ENCODE measurements at regions not wholly inside any gene's neighbourhood (a gene's known extent, or its start where the extent isn't known, plus 50 kb on each side); places are given as distances from the start of the nearest gene placed in this dataset.
"Not testable (repeated sequence)": the region's sequence is repeated elsewhere in the genome, so short reads cannot be mapped to it uniquely, and the experiment has no call there.

DNA sequence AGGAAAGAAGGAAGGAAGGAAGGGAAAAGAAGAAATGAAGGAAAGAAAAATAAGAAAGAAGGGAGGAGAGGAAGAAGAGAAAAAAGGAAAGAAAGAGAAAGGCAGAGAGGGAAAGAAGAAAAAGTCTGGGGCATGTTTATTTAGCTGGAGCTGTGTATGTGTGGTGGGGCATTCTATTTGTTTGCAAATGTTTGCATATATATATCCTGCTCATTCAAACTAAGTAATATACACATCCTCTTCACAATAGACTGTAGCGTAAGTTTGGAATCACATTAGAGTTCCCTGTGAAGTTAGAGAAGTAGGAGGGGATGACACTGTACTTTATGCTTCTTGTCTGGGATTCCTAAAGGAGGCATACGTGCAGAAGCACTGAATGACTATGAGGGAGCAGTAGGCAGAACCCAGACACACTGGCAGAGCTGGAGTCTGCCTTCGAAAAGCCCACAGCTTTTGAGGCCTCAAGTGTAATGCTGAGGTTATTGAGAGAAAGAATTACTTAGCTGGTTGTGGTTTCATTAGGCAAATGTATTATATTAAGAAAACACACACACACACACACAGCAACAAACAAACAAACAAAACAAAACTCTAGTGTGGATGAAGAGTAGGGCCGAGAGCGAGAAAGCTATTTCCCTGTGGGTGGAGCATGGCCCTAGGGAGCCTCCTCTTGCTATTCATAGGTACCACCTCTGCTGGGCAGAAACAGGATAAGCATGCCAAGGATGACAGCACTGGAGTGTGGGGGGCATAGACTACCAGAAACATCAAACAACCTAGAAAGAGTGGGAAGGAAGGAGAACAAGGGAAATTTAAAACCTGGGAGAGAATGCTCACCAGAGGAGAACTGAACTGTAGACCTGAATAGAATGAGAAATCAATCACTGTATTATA lies 905.1 kb upstream of the NXPH2 start:
- no peak for DNase-seq

DNA sequence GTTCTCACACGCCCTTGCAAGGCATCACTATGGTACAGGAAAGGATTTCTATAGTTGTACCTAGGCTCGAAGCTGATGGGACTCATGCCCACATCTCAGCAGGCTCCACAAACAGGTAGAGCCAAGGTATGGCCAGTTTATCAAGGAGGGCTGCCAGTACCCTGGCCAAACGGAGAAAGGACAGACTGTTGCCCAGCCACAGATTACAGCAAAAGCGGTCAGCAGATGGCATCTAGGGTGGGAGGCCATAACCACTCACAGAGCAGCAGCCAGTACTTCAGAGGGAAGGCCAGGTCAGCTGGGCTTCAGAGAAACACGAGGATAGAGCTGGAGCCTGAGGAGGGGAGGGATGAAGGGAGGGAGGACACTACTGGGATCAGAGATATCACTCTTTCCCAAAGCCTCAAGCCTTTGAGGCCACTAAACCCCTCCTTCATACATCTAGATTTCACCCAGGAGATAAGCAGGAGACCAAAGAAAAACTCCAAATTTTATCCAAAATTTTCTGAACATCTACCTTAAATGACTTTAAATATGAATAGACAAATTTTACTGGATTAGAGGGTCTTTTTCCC lies 904.2 kb upstream of the NXPH2 start:
- DNase-seq, result no peak

DNA sequence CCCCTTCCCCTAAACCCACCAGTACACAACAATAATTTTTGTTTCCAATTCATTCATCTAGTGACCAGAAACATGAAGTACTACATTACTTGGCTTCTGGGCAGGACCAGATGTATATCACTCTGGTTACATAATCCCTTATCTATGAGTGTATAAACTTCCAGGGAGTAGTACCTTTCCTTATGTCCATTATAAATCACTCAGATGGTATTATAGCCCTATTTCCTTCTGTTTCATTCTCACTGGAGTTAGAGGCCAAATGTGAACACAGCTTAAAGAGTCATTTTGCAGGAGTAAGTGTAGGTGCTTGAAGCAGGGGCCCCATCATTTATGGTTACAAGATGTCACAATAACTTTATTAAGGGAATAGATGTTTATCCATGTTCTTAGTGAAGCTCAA lies 894.4 kb upstream of the NXPH2 start:
- DNase-seq, result no peak

DNA sequence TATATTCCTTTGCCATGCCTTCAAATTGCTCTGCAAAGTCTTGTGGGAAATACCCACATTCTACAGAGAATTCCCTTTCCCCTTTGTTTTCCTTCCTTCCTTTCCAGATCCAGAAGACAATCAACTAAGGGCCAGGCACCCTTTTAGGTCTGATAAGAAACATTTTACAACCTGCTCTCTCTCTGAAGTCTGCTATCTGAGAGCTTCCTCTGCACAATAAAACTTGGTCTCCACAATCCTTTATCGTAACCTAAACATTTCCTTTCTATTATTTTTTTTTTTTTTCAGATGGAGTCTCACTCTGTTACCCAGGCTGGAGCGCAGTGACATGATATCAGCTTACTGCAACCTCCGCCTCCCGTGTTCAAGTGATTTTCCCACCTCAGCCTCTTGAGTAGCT lies 893.3 kb upstream of the NXPH2 start:
- DNase-seq, result not testable (repeated sequence)

DNA sequence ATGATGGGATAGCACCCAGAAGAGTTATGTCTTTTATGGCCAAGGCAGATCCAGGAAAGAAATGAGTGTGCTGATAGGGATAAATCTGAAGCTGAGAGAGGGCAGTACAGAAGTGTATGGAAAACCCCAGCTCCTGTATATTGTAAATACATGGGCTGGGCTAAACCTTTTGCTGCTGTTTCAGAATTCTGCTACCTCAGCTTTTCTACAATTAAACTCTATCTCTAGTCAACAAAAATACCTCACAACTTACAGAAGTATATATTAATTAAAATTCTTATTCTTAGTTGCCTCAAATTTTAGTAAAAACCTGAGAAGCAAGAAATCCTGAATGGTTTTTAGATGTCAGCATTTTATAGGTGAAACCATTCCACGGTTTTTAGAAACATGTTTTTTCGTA lies 889.5 kb upstream of the NXPH2 start:
- no peak for DNase-seq

DNA sequence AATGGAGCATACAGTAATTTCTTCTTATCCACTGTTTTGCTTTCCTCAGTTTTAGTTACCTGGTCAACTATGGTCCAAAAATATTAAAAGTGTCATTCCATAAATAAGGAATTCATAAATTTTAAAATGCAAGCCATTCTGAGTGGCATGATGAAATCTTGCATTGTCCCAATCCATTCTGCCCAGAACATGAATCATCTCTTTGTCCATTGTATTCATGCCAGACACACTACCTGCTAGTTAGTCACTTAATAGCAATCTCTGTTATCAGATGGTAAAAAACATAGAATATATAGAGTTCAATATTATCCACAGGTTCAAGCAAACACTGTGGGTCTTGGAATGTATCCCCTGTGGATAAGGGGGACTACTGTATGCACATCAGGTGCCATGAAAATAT lies 872.2 kb upstream of the NXPH2 start:
- no peak for DNase-seq

DNA sequence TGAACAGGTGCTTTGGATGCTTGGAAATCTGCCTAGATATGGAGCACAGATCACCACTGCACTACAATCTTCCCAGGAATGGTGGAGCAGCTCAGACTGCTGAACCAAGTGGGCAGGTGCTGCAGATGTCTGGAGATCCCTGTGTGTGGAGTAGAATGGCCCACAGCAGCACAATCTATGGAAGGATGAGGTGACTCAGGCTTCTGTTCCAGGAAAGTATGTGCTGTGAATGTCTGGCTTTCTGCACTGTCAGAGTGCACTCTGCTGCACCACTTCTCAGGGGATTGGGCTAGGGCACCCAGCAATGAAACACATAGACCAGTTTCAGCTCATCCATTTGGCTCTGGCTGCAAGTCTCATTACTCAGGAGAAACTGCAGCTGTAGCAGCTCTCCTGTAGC lies 865.4 kb upstream of the NXPH2 start:
- no peak for DNase-seq

DNA sequence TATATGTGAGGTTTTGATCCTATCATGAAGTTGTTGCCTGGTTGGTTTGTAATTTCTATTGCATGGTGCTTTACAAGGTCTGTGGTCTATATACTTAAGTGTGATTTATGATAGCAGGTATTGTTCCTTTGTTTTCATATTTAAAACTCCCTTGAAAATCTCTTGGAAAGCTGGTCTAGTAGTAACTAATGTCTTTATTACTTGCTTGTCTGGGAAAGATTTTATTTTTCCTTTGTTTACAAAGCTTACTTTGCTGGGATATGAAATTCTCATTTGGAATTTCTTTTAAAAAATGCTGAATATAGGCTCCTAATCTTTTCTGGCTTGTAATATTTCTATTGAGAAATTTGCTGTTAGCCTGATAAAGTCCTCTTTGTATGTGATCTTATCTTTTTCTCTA lies 862.9 kb upstream of the NXPH2 start:
- no peak for DNase-seq

DNA sequence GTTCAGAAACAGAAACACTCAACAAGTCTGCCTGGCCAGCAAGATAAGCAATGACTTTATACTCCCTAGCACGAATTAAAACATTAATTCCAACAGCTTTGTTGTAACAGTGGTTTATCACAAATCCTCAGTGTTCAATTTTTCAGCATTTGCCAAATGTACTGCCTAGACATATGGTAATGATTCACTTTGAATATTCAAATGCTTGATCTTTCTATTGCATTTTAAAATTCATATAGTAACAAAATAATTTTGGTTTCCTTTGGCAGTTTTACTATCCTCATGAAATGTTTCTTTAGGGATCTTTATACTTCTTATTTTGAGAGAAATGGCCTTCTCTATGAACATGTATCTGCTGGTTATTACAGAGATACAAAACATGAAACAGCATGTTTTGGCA lies 851.8 kb upstream of the NXPH2 start:
- DNase-seq, result no peak

DNA sequence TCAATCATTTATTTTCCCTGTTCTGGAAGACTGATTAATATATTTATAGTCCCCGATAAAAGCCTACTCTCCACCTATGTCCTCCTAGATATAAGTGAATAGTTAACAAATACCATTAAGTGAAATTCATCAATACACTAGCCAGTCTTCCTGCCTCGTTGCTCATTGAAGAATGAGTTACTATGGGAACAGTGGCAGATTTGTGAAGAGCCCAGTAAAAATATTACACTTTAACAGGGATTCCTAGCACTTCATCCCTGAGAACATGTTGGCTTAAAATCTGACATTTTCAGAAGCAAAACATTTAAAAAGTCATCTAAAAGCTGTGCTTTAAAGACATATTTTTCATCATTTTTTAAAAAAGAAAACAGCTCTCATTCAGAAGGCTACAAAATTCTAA lies 848.7 kb upstream of the NXPH2 start:
- no peak for DNase-seq

DNA sequence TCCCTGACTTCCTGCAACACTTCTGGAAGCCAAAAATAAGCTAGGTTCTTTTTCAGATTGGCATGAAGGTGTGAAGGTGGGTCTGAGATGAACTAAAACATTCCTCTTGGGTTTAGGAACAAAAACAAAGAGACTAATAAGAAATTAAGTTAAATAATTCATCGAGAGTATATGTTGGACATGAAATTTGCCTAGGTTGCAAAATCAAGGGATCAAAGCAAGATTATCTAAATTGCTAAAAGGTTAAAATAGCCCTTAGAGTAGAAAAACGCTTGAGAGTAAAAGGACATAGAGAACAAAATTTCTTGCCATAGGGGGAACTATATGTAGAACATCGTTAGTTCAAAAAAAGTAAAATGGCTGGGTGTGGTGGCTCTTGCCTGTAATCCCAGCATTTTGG lies 845.9 kb upstream of the NXPH2 start:
- no peak for DNase-seq

DNA sequence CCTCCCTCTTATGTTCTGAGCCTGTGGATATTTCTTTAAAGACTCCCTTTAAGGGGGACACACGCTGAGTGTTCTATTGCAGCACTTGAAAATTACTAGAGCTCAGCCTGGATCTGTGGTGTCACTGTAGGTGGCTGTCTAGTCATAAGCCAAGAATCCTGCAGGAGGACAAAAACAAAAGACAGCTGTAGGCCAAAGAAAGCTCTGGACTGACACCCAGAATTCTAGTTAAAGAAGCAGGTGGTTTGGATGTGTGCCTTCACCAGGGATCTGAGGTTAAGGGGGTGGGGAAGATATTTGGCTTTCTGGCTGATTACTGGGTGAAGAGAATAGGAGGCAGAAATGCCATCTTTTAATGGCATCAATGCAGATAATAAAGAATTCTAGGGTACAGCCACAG lies 842.5 kb upstream of the NXPH2 start:
- DNase-seq, result peak; percentile 14

DNA sequence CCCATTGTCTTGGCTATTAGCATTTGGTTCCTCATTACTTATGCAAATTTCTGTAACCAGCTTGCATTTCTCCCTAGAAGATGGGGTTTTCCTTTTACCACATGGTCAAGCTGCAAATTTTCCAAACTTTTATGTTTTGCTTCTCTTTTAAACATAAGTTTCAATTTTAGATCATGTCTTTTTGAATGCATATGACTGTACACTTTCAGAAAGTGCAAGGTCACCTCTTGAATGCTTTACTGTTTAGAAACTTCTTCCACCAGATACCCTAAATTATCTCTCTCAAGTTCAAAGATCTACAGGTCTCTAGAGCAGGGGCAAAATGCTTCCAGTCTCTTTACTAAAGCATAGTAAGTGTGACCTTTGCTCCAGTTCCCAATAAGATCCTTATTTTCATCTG lies 837.6 kb upstream of the NXPH2 start:
- no peak for DNase-seq

DNA sequence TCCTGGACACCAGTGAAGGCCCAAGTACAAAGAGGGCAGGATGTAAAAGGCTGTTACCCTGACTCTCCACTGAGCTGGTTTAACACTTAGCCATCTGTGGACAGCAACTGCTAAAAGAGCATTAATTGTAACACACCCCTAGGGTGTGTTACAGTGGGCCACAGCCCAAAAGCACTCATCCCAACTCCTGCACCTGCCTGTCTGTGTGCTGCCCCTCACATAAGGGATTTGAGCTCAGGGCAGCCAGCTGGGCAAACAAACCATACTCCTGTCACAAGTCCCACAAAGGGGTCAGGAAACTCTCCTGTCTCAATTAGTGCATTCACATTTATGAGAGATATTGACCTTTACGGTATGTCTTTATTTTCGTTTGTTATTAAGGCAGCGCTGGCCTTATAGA lies 833.1 kb upstream of the NXPH2 start:
- DNase-seq, result peak; percentile 94

DNA sequence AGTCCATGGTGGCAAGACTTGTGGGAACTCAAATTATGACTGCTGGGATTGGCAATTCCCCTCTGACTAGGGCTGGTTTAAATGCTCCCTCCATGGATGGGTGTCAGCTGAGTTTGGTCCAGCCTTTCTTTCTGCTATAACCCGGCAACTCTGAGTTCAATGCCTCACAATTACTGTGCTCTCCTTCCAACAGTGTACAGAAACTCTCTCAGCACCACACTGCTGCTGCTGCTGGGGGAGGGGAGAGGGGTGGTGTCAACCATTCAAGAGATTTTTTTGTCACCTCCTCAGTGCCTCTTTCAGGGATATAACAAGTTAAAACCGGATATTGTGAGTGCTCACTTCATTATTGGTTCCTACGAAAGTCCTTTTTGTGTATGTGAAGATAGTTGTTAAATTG lies 830.3 kb upstream of the NXPH2 start:
- no peak for DNase-seq

DNA sequence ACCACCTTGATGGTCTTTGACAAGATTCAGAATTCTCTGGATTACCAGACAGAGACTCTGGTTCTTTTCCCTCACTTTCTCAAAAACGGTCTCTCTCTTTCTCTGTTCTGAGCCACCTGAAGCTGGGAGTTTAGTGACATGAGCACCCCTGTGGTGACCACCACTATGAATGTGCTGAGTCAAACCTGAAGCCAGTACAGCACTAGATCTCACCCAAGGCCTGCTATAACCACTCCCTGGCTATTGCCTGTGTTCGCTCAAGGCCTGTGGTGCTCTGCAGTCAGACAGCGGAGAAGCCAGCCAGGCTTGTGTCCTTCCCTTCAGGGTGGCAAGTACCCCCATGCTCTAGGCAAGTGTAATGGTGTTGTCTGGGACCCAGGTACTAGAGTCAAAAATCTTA lies 828.9 kb upstream of the NXPH2 start:
- no peak for DNase-seq

DNA sequence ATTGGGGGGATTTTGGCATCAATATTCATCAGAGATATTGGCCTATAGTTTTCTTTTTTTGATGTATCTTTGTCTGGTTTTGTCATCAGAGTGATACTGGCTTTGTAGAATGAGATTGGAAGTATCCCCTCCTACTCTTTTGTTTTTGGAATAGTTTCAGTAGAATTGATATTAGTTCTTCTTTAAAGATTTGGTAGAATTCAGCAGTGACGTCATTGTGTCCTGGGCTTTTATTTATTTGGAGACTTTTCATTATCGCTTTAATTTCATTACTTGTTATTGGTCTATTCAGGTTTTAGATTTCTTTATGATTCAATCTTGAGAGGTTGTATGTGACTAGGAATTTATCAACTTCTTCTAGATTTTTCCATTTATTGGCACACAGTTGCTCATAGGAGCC lies 825.5 kb upstream of the NXPH2 start:
- DNase-seq, result no peak

DNA sequence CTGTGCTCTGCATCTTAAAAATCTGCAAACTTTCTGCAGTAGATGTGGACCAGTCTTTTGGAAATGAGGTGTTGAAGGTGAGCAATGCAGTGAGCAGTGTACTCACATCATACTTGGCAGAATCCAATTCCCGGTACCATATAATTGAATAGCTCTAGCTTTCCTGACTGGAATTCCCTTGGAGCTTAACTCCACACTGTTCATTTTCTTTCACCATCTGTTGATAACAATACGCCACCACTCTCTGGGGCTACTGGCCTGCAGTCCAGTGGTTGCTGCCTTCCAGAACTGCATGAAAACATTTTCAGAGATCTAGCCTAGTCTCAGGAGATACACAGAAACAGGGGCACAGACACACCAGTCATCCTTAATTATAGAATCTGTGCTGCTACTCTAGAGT lies 820.0 kb upstream of the NXPH2 start:
- DNase-seq, result no peak

DNA sequence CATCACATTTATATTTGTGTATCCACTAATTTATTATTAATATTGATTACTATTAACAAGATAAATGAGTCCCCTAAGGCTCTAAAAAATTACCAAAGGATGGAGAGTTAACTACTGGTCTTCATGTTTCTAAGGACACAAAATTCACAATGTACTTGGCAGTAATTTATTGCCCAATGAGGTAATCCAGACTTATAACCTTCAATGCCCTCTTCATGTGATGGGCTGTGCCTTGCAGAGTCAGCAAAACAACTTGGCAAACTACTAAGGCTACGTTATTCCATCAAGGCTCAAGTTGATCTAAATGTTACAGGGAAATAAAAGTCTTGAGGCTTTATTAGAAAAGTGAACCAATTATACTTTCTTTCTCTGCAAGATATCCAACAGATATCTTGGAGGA lies 804.9 kb upstream of the NXPH2 start:
- DNase-seq, result no peak

DNA sequence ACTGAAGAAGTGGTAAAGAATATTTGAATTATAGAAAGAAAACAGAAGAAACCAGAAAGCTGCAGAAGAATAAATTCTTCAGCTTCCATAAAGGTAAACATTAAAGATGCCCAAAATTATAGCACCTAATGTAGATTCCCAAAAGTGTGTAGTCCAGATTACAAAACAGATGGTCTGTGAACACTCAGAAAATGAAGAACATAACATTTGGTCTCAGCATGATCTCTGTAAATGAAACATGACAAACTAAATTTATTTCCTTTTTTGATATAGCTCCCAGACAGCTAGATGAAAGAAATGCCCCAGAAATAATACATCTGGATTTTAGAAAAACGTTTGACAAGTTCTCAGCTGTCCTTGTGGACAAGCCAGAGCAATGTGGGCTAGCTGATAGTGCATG lies 794.2 kb upstream of the NXPH2 start:
- DNase-seq, result no peak

DNA sequence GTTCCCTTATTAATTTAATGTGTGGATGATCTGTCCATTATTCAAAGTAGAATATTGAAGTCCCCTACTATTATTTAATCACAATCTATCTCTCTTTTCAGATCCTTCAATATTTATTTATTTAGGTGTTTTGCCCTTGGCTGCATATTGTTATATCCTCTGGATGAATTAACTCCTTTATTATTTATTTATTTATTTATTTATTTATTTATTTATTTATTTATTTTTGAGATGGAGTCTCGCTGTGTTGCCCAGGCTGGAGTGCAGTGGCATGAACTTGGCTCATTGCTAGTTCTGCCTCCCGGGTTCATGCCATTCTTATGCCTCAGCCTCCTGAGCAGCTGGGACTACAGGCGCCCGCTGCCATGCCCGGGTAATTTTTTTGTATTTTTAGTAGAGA lies 776.6 kb upstream of the NXPH2 start:
- no peak for DNase-seq

DNA sequence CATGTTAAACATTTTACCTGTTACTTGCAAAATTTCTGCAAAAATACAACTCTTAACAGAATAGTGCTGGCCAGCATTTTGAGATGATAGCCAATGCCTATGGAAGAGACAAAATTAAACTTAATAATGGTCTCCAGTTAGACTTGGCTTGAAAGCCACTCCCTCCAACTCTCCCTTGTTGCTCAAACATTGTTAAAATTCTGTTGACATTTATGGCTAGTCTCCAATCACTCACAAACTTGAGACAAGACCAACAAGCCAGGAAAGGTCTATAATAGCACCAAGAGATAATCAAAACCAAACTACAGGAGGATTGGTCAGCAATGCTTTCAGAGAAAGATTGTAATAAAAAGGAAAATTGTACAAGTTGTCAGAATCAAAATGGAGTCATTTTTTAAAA lies 770.7 kb upstream of the NXPH2 start:
- no peak for DNase-seq

DNA sequence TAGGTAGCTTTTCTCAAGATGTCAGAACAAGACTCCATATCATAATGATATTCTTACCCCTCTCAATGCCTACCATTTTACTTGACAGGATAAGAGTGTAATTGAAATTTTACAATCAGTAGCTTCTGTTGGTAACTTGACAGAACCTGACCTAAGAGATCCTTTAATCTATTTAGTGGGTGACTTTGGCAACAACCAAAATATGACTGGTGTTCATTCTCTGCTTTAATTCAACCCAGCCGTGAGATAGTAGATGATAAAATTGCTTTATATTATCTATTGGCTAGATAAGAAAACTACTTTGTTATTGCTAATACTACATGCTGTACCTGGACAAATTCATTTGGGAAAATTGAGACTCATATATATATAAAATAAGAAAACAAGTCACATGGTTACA lies 770.2 kb upstream of the NXPH2 start:
- DNase-seq, result no peak

DNA sequence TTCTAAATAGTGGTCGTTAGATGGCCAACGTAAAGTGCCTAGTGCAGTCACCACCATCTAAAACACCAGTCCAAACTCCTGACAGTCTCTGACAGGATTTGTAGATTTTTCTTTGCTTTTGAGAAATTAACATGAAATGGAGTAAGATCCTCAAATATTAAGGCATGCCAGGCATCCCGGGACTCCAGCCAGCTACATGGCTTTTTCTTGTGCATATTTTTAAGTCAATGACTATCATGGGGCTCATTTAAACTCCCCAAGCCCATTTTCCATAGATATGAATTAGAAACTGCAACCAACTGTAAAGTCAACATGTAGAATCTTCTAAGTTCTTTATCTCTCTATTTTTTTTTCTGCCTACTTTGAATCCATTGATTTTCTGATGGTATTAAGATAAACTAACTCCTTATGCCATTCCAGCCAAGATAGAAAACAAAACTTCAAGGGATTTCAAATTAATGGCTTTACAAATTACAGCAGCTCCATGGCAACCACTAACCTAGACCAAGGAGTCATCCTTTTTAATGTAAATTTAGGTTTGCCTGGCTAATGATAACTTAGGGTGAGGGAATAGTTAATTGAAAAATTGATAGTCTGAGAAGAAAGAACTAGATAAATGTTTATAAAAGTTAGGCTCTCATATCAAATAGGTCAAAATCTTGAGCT lies 764.1 kb upstream of the NXPH2 start:
- no peak for DNase-seq

Measured in NCI-H1092 treated with DMSO at 0.1 percent for 48 hours (cell line).